LNCAP (cell line): ENCODE measurements at regions not wholly inside any gene's neighbourhood (a gene's known extent, or its start where the extent isn't known, plus 50 kb on each side); places are given as distances from the start of the nearest gene placed in this dataset.

Experiments used
- TF ChIP-seq, protein P1 (sequence below): fragments of 450-650 bp; IDR thresholded peaks from 2 replicates; pipeline ENCODE4 v1.5.1; 2017; ENCODE audit warnings: mild to moderate bottlenecking

DNA sequence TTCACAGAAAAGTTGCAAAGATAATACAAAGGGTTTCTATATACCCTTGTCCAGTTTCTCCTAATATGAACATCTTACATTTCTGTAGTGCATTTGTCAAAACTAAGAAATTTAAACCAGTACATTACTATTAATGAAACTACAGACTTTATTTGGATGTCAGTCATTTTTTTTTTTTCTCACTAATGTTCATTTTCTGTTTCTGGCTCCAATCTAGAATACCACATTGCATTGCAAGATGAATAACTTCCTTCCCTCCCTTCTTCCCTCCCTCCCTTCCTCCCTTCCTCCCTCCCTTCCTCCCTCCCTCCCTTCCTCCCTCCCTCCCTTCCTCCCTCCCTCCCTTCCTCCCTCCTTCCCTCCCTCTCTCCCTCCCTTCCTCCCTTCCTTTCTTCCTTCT is 509.2 kb upstream of the MCTP2 start:
- TF ChIP-seq, protein P1, sequence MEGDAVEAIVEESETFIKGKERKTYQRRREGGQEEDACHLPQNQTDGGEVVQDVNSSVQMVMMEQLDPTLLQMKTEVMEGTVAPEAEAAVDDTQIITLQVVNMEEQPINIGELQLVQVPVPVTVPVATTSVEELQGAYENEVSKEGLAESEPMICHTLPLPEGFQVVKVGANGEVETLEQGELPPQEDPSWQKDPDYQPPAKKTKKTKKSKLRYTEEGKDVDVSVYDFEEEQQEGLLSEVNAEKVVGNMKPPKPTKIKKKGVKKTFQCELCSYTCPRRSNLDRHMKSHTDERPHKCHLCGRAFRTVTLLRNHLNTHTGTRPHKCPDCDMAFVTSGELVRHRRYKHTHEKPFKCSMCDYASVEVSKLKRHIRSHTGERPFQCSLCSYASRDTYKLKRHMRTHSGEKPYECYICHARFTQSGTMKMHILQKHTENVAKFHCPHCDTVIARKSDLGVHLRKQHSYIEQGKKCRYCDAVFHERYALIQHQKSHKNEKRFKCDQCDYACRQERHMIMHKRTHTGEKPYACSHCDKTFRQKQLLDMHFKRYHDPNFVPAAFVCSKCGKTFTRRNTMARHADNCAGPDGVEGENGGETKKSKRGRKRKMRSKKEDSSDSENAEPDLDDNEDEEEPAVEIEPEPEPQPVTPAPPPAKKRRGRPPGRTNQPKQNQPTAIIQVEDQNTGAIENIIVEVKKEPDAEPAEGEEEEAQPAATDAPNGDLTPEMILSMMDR: no peak

DNA sequence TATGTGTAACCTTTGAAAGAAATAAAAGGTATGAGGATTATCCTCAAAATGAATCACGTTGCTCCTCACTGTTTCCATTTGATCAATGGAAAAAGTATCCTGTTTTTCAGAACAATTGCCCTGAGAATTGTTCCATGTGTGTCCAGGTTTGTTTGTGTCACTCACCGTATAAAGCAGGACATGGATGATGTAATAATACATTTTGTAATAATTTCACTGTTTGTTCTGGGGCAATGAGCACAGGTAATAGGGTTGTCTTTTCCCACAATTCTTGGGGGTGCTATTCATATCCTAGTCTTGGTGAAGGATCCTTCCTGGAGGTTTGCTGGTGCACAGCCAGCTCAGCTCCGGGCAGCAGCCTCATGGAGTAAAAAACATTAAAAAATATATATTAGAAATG is 510.8 kb upstream of the MCTP2 start:
- TF ChIP-seq, protein P1: no peak

DNA sequence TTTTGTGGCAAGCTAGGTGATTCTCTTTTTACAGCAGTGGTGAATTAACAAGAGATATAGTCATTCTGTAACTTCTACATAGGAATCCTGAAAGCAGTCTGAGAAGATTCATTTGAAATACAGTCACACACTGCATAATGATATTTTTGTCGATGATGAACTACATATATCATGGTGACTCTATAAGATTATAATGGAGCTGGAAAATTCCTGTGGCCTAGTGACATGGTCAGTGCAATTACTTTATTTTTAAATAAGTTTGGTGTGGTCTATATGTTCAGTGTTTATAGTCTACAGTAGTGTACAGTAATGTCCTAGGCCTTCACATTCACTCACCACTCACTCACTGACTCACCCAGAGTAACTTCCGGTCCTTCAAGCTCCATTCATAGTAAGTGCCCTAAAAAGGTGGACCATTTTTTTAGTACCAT is 511.4 kb upstream of the MCTP2 start:
- TF ChIP-seq, protein P1: no peak

DNA sequence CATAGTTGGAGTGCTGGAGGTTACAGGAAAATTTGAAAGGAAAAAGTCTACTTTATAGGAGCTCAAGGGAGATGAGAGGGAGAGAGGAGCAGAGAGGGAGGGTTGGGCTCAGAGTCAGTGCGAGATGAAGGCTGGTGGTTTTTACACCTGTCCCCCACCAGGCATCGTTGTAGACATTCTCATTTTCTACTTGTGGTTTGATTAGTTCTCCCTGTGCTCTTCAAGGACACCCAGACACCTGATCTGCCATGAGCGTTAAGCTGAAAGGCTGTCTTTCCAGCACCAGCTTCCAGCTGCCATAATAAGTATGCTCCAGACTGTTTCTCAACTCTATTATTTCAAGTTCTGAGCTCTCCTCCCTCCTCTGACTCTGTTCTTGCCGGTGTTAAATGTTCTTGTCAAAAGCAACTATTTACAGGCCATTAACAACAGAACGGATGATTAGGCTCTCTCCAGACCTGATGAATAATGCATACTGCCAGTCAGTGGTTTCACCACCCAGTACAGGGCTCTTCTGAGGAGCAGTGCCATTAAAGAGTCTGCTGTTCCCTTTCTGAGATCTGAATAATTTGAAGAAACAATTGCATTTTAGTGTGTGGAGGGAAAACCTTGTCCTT is 514.6 kb upstream of the MCTP2 start:
- TF ChIP-seq, protein P1: no peak

DNA sequence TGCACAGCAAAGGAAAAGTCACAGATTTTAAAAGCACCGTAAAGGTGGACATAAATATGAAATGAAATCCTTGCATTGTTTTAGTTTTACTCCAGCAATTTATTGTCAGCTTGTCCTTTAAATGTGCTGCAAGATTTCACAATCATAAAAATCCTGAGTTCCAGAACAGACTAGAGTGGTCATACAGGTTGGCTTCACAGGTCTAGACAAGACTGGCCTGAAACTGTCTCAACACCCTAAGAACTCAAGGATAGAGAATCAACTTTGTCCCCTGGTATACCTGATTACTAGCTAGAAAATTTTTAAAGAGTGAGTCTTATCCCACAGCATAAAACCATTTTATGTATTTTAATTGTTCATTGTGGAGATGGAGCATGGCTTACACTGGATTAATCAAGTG is 521.7 kb upstream of the MCTP2 start:
- TF ChIP-seq, protein P1: no peak

DNA sequence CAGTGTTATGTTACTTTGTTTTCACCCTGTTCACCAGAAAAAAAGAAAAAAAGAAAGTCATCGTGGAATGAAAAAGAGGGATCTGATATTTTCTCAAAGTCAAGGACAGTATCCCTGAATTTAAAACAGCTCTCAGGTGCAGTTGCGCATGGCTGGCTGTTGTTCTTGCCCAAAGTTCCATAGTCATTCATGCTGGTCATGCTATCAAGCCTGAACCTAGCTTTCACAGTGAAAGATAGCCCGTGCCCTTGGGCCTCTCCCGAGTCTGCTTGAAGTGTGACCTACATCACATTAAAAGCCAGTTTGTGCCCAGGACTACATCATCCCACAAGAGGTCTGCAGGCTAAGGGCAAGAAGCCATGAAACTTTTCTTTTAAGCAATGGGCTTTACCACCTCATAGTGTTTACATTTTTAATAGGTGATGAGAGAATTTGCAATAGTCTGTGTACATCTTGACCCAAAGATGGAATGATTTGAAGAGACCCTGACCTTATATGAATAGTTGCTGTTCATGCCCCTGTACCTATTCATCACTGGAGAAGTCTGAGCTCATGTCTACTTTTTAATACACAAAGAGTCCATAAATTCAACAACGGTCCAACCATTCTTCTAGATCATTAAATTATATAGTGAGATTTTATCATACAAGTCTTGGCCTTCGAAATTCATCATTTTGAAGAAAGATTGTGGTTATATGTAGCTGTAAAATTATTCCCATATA is 522.5 kb upstream of the MCTP2 start:
- TF ChIP-seq, protein P1: no peak

GRCh38 chr15:93707751-93708150 is 523.6 kb upstream of the MCTP2 start:
- TF ChIP-seq, protein P1: no peak
